ENCODE measurements at regions not wholly inside any gene's neighbourhood (a gene's known extent, or its start where the extent isn't known, plus 50 kb on each side); places are given as distances from the start of the nearest gene placed in this dataset.

- TF ChIP-seq POLR2A (IDR thresholded peaks at IDR 0.05; ENCODE audit: low read depth, low read length) (no peak), CTCF (conservative IDR thresholded peaks at IDR 0.05; ENCODE audit: low read depth, low read length) (no peak), USF2 (IDR thresholded peaks at IDR 0.05; ENCODE audit: low read depth, low read length) (no peak), RAD21 (IDR thresholded peaks at IDR 0.05; ENCODE audit: low read length) (no peak), CEBPB (IDR thresholded peaks at IDR 0.05; ENCODE audit: low read depth, low read length) (no peak)
Observed at GRCh38 chr6:40169878-40170277, 235.6 kb upstream of the MOCS1 start.

Data from IMR-90 (cell line).